ENCODE measurements at regions not wholly inside any gene's neighbourhood (a gene's known extent, or its start where the extent isn't known, plus 50 kb on each side); places are given as distances from the start of the nearest gene placed in this dataset.

DNA sequence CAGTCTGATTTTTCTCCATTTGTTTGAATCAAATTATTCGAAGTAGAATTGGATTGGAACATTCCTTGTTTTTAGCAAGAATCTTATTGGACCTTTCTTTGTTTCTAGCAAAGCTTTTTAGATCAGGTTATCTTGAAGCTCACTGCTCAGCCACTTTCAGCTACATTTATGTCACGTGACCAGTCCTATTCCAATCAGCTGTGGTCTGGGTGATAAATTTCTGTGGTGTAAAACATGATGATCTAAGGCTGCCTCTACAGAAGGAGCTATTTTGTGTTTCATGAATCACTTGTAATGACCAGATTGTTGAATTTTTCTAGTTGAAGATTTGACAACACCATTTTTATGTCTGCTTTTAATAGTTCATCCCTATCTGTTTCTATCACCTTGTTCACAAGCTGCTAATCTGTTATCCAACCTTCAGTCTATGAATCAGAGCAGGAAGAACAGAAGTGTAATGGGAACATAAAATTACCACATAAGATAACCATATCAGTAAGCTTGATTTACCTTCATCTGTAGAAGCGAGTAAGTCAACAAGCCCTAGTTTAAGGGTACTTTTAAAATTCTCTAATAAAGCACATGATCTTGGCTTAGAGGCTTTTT lies 101.0 kb upstream of the MAP3K7 start:
- Histone ChIP-seq H3K9me3 (ENCODE audit: low read length) (no peaks in the 10 kb centered on the region), H3K4me3 (ENCODE audit: low read length) (no peak overlapping the region), H2AFZ (ENCODE audit: low read depth, low read length) (no peak overlapping the region), H3K27ac (ENCODE audit: low read length) (no peak overlapping the region), H3K9ac (ENCODE audit: low read length) (no peak overlapping the region), H3F3A (ENCODE audit: insufficient read depth, low read length, poor library complexity, severe bottlenecking) (no peaks in the 10 kb centered on the region), H3K36me3 (ENCODE audit: insufficient read depth, low read length) (no peaks in the 10 kb centered on the region), H3K4me2 (ENCODE audit: low read length) (no peak overlapping the region), H3K79me2 (replicated peaks; ENCODE audit: insufficient read depth, low read length) (no peaks in the 10 kb centered on the region), H3K9me2 (ENCODE audit: insufficient read depth, low read length) (no peaks in the 10 kb centered on the region), H4K20me1 (ENCODE audit: insufficient read depth) (no peaks in the 10 kb centered on the region), H3K27me3 (ENCODE audit: insufficient read depth, low read depth, low read length) (no peaks in the 10 kb centered on the region)
- no peak for TF ChIP-seq POLR2AphosphoS5 (IDR thresholded peaks at IDR 0.05)

GRCh38 chr6:90681863-90682262 lies 95.0 kb upstream of the MAP3K7 start:
- Histone ChIP-seq H3K9me2 (ENCODE audit: insufficient read depth, low read length) (no peaks in the 10 kb centered on the region), H3K4me2 (ENCODE audit: low read length) (no peak overlapping the region), H3F3A (ENCODE audit: insufficient read depth, low read length, poor library complexity, severe bottlenecking) (no peaks in the 10 kb centered on the region), H3K27me3 (ENCODE audit: insufficient read depth, low read depth, low read length) (no peaks in the 10 kb centered on the region), H3K79me2 (replicated peaks; ENCODE audit: insufficient read depth, low read length) (no peaks in the 10 kb centered on the region), H2AFZ (ENCODE audit: low read depth, low read length) (no peak overlapping the region), H3K9ac (ENCODE audit: low read length) (no peak overlapping the region), H3K4me3 (ENCODE audit: low read length) (no peak overlapping the region), H3K9me3 (ENCODE audit: low read length) (no peaks in the 10 kb centered on the region), H3K27ac (ENCODE audit: low read length) (no peak overlapping the region), H3K36me3 (ENCODE audit: insufficient read depth, low read length) (no peaks in the 10 kb centered on the region), H4K20me1 (ENCODE audit: insufficient read depth) (no peaks in the 10 kb centered on the region)
- TF ChIP-seq, protein P1, sequence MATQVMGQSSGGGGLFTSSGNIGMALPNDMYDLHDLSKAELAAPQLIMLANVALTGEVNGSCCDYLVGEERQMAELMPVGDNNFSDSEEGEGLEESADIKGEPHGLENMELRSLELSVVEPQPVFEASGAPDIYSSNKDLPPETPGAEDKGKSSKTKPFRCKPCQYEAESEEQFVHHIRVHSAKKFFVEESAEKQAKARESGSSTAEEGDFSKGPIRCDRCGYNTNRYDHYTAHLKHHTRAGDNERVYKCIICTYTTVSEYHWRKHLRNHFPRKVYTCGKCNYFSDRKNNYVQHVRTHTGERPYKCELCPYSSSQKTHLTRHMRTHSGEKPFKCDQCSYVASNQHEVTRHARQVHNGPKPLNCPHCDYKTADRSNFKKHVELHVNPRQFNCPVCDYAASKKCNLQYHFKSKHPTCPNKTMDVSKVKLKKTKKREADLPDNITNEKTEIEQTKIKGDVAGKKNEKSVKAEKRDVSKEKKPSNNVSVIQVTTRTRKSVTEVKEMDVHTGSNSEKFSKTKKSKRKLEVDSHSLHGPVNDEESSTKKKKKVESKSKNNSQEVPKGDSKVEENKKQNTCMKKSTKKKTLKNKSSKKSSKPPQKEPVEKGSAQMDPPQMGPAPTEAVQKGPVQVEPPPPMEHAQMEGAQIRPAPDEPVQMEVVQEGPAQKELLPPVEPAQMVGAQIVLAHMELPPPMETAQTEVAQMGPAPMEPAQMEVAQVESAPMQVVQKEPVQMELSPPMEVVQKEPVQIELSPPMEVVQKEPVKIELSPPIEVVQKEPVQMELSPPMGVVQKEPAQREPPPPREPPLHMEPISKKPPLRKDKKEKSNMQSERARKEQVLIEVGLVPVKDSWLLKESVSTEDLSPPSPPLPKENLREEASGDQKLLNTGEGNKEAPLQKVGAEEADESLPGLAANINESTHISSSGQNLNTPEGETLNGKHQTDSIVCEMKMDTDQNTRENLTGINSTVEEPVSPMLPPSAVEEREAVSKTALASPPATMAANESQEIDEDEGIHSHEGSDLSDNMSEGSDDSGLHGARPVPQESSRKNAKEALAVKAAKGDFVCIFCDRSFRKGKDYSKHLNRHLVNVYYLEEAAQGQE (IDR thresholded peaks at IDR 0.05; ENCODE audit: borderline replicate concordance): no peak
- TF ChIP-seq SMC3 (conservative IDR thresholded peaks at IDR 0.05; ENCODE audit: poor library complexity) (no peak), EP300 (conservative IDR thresholded peaks at IDR 0.05; ENCODE audit: poor library complexity, severe bottlenecking) (no peak), TAF1 (IDR thresholded peaks at IDR 0.05; ENCODE audit: low read depth) (no peak), POLR2AphosphoS5 (IDR thresholded peaks at IDR 0.05) (no peak), RAD21 (conservative IDR thresholded peaks at IDR 0.05) (no peak)

DNA sequence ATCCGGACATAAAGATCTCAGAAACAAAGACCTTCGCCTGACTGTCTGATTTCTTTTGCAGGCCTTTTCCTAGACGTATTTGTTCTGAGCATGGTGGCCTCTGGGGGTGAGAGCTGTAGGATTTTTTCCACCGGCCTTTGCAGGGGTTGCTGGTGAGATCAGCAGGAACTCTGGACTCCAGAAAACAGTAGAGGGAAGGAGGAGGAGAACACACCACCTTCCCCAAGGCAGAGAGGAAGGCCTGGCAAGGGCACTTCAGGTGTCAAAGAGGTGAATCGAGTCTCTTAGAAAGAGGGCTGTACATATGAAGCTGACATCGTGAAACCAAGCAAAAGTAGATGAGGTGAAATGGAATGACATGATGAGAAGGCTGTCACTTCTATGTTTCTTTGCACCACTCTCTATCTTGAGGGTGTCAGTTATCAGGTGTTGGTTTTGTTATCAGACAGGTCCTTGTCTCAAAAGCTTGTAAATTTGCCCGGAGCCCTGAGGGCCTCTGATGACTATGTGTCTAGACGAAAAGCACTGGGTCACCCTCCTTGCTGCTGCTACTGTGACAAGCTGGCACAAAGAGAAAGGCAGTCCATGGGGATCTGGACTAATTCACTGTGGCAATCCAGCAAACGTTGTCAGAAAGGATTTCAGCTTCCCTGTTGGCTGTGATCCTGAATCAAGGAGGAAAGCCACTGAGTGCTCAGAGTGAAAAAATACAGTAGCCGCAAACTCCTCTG lies 91.3 kb upstream of the MAP3K7 start:
- no peaks in the 10 kb centered on the region for H3K9me3 ChIP-seq (ENCODE audit: low read length)
- TF ChIP-seq POLR2AphosphoS5 (IDR thresholded peaks at IDR 0.05): no peak
- TF ChIP-seq EP300 (conservative IDR thresholded peaks at IDR 0.05; ENCODE audit: poor library complexity, severe bottlenecking): peak; percentile 23
- no peak overlapping the region for H3K9ac ChIP-seq (ENCODE audit: low read length)
- H3F3A ChIP-seq (ENCODE audit: insufficient read depth, low read length, poor library complexity, severe bottlenecking): no peaks in the 10 kb centered on the region
- H3K27me3 ChIP-seq (ENCODE audit: insufficient read depth, low read depth, low read length): no peaks in the 10 kb centered on the region
- H2AFZ ChIP-seq (ENCODE audit: low read depth, low read length): no peak overlapping the region
- H3K27ac ChIP-seq (ENCODE audit: low read length): no peak overlapping the region
- no peak overlapping the region for H3K4me3 ChIP-seq (ENCODE audit: low read length)
- no peaks in the 10 kb centered on the region for H4K20me1 ChIP-seq (ENCODE audit: insufficient read depth)
- no peak overlapping the region for H3K4me2 ChIP-seq (ENCODE audit: low read length)
- H3K79me2 ChIP-seq (replicated peaks; ENCODE audit: insufficient read depth, low read length): no peaks in the 10 kb centered on the region
- H3K36me3 ChIP-seq (ENCODE audit: insufficient read depth, low read length): no peaks in the 10 kb centered on the region
- H3K9me2 ChIP-seq (ENCODE audit: insufficient read depth, low read length): no peaks in the 10 kb centered on the region
